SIG-M5 treated with dmso at 0.1 percent for 504 hours (cell line): ENCODE measurements at regions not wholly inside any gene's neighbourhood (a gene's known extent, or its start where the extent isn't known, plus 50 kb on each side); places are given as distances from the start of the nearest gene placed in this dataset.

Source experiments
- DNase-seq: peaks from one replicate; lab custom pipeline; 2025; ENCODE audit not compliant: unreplicated experiment; lab: John Stamatoyannopoulos, UW

DNA sequence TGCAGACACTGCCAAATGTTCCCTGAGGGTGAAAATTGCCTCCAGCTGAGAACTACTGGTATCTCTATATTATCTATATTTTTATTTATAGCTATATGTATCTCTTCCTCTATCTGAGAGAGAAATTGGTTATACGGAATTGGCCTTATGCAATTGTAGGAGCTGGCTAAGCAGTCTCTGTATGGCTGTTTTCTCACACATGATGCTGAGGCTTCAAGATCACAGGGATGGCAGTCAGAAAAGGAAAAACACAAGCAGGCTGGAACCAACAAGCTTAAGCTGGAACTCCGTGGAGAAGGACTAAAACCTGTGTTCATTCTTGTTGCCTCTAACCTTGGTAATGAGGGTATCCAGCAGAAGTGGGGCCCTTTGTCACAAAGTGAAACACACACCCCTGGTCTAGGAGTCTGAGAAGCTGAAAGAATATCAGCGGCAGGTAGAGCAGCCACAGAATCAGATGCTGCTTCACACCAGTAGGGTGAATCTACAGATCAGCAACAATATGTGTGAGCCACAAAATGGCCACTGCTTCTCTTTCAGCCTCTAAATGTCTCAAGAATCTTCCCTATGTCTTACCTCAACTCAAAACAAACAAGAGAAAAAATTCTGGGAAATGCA is 166.5 kb upstream of the PPP1R2C start:
- no peak for DNase-seq

GRCh38 chrX:42946544-42947194 is 168.7 kb upstream of the PPP1R2C start:
- DNase-seq, result no peak

DNA sequence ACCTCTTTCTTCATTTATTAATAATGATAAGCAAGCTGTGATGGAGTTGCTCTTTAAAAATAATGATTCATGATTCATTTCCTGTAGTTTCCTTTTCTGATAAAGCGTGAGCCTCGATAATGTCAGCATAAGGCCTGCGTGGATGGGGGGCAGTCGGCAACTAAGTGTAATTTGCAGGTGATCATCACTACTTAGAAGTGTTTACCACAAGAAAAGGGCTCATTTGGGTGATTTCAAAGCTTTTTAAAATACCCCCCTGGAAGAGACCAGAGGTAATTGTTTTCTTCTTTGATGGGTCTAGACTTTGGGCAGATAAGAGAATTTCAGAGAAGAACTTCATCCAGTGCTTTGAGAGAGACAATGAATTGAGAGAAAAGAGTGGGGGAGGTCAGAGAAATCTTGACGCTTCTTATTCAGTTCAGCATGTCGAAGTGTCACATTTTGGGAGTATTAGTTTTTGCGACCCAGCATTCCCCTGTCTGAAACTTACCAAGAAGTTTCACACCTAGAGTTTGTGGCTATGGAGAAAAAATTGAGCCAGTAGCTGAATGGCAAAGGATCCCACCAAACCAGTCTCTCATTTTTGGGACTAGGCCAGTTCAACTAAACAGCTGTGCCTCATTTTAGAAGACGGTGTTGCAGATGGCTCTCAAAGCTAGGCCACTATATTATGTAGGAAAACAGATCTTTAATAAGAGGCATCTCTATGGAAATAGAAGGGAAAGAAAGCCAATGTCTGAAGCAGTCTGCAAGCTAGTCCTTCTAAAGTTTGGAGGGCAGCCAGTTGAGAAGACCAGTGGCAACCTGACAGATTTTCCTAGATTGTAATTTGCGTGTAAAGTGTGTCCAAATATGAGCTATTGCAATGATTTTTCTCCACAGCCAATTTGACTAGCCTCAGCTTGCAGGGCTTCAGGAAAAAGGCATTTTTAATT is 171.0 kb upstream of the PPP1R2C start:
- DNase-seq, result no peak

DNA sequence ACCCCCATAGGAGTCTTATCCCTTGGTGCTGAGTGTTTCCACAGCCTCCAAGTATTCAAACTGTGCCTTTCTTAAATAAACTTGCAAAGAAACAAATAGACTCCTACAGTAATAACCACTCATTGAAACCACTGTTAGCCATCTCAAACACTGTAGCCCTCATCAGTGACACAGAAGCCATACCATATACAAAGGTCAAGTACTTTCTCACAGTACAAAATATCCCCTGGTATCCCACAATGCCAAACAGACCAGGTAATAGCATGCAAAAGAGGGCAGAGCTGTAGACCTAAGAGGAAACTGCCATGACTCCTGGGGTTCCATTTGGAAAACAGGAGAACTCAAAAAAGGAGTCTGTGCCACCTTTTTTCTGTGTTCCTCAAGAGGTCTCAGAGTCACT is 173.8 kb upstream of the PPP1R2C start:
- DNase-seq, result no peak

- no peak for DNase-seq
These were observed 174.7 kb upstream of the PPP1R2C start for GRCh38 chrX:42952621-42953020.

GRCh38 chrX:42954880-42955279 is 176.9 kb upstream of the PPP1R2C start:
- DNase-seq, result no peak

DNA sequence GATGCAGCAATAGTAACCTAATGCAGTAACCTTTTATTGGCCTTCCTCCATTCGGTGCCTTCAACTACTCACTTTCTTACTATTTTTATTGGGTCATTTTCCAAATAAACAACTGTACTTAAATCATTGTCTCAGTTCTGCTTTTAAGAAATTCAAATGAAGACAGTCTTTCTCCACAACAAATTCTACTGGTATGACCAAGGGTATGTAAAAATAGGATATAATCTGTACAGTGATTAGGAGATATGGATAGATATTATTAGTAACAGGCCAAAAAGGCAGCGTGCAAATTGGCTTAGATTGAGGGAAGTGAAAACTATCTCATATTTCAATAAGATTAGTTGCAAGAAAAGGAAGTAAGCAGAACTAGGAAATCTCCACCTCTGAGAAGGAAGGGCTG is 177.4 kb upstream of the PPP1R2C start:
- peak; percentile 29 for DNase-seq

DNA sequence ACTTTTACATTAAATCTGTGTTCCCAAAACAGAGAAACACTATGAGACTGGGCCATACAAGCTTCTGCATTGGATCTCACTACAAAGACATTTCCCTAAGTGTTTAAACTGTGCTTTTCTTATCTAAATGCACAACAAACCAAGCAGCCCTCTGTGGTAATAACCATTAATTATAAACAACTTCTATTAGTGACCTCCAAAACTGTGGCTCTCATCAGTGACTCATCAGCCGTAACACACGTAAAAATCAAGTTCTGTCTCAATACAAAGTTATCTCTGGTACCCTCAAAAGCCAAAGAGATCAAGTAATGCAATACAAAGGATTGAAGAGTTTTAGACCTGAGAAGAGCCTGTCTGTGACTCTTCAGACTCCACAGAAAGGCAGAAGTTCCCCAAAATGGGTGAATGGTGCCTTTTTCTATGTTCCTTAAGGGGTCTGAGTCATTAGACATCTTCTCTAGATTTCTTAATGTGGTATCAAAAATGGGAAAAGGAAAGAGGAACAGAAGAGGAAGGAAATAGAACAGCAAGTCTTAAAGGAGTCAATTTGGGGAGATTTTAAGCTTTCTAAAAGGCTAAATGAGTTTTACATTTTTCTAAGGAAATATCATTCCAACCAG is 189.8 kb upstream of the PPP1R2C start:
- peak; percentile 34 for DNase-seq

- no peak for DNase-seq
These were observed 195.4 kb upstream of the PPP1R2C start for GRCh38 chrX:42973321-42973720.

DNA sequence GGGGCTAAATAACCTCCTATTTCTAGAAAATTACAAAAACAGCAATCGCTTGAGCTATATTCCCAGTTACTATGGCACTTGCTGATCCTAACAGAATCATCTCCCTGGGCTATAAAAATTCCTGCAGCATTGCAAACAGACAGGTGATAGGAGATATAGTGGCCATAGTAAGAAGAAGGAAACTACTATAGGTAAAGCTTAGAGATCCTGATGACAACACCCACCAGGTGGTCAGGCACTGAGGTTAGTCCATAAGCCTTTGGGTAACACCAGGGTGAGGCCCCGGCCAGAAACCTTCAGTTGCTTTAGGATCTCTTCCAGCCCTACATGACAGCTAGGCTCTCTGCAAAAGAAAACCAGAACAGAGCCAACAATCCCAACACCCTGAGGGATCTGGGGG is 197.9 kb upstream of the PPP1R2C start:
- no peak for DNase-seq

GRCh38 chrX:42976746-42977366 is 198.9 kb upstream of the PPP1R2C start:
- peak; percentile 53 for DNase-seq

GRCh38 chrX:42978655-42979379 is 200.9 kb upstream of the PPP1R2C start:
- no peak for DNase-seq

- no peak for DNase-seq
These were observed 210.7 kb upstream of the PPP1R2C start for GRCh38 chrX:42988700-42989099.

DNA sequence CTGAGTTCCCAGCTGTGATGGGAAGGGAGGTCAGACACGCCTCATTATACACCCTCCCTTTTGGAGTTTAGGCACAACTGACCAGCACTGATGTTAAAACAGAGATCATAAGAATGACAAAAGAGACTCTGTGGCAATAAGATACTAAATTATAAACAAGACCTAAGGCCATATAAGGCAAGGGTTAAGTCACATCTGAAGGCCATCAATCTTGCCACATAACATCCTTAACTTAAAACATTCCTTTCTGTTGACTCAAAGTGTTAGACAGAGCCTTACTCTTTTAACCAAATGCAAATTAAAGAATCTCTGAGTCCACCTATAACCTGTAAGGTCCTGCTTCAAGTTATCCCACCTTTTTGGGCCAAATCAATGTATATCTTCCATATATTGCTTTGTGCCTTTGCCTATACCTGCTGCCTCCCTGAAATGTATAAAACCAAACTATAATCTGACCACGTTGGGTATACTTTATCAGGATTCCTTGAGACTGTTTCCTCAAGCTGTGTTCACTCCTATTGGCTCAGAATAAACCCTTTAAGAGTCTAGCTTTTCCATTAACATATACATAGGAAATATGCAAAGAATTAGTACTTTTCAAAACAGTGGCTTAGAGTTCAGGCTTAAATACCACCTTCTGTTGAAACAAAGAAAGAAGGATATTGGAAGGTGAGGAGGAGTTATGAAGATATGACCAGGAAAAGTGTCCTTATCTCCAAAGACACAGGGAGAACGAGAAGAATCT is 214.4 kb upstream of the PPP1R2C start:
- no peak for DNase-seq

DNA sequence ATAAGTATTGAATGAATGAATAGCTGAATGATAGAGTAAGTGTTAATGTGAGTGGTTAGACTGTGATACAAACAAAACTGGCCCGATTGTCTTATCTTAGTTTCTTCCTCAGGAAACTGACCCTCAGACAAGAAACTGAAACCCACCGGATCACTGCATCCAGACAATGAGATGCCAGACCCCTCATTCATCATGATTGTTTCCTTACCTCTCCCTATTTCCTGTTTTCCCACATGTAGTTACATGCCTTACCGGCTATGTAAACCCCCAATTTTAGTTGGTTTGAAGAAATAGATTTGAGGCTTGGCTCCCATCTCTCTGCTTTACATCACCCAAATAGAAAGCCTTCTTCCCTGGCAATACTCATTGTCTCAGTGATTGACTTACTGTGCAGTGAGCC is 218.9 kb upstream of the PPP1R2C start:
- DNase-seq, result no peak

GRCh38 chrX:43000121-43000520 is 222.2 kb upstream of the PPP1R2C start:
- no peak for DNase-seq

GRCh38 chrX:43002526-43003203 is 224.7 kb upstream of the PPP1R2C start:
- DNase-seq, result no peak

DNA sequence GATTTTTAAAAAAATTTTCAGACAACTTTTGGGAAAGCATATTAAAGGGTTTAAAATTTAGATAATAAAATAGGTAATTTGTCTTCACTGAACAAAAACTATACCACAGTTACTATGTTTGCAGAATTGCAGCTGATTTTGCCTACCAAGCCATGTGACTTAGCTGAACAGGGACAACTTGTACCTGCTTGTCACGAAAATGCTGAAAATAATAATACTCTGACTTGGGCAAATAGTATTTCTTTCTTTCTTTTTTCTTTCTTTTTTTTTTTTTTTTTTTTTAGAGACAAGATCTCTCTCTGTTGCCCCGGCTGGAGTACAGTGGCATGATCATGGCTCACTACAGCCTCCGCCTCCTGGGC is 225.2 kb upstream of the PPP1R2C start:
- DNase-seq, result no peak

DNA sequence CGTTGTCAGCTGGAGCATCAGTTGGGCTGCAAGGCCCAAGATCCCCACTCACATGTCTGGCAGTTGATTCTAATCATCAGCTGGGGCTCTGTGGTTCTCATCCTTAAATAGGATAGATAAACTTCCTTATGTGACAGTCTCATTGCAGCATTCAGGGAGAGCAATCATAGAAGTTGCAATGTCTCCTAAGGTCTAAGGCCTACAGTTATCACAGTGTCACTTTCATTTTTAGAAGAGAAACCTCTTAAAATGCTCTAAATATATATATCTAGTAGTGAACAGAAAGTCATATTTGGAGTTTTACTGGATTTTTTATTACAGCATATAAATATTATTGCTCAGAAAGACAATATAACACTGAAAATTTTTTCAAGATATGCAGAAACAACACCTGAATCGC is 226.0 kb upstream of the PPP1R2C start:
- DNase-seq, result no peak
